GM12864 (cell line): ENCODE measurements at regions not wholly inside any gene's neighbourhood (a gene's known extent, or its start where the extent isn't known, plus 50 kb on each side); places are given as distances from the start of the nearest gene placed in this dataset.

Source experiments
- DNase-seq: peaks from one replicate; pipeline ENCODE4 v3.0.0-alpha.2; 2011; ENCODE audit warnings: low read depth
- H3K4me3 ChIP-seq: 2 replicates; pipeline ENCODE4 v1.5.1; 2011; ENCODE audit warnings: mild to moderate bottlenecking, low read depth, low read length, control low read depth
- CTCF ChIP-seq: IDR thresholded peaks from 2 replicates; pipeline ENCODE4 v1.5.1; 2011; ENCODE audit warnings: low read depth, mild to moderate bottlenecking, moderate library complexity, low read length, control low read depth, inconsistent platforms; ENCODE audit errors: missing control alignments

GRCh38 chr11:70687716-70688115 lies 289.4 kb downstream of the CTTN start:
- TF ChIP-seq CTCF: no peak
- no peak for DNase-seq
- H3K4me3 ChIP-seq: no peak overlapping the region

GRCh38 chr11:70688142-70688541 lies 289.8 kb downstream of the CTTN start:
- no peak for DNase-seq
- no peak for TF ChIP-seq CTCF
- no peak overlapping the region for H3K4me3 ChIP-seq

DNA sequence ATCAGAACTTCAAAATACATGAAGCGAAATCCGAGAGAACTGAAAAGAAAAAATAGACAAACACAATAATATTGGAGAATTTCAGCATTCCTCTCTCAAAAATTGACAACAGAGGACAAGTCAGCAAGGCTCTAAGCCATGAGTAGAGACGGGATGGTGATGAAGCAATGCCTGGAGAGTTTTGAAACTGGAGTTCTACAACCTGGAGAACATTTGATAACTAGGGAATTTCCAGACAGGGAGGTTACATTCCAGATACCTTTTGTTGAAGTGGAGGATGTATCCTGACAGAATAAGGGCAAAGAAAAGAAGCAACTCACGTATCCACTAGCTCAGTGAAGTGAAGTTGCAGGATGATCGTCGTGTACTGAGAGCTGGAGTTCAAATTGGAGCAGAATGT lies 291.4 kb downstream of the CTTN start:
- no peak for TF ChIP-seq CTCF
- no peak for DNase-seq
- H3K4me3 ChIP-seq: no peak overlapping the region

DNA sequence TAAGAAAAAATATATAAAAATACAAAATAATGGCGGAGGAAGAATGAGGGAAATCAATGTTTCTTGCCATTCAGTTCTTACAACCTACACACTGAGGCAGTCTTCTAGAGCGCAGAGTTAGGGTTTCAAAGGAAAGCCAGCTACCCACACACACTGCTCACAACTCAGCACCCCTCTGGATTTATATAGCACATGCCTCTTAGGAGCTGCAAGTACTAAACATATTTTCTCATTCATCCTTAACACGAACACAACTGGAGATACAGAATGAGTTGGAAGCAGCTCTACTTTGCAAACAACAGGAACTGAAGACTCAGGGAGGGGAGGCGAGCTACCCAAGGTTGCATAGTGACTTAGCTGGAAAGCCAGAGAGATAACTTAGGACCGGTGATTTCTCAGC lies 293.8 kb downstream of the CTTN start:
- no peak overlapping the region for H3K4me3 ChIP-seq
- TF ChIP-seq CTCF: no peak

GRCh38 chr11:70694371-70694770 lies 296.0 kb downstream of the CTTN start:
- no peak overlapping the region for H3K4me3 ChIP-seq
- no peak for DNase-seq
- no peak for TF ChIP-seq CTCF

More for the DNA sequence above, 293.8 kb downstream of the CTTN start:
- DNase-seq: no peak

- no peak for TF ChIP-seq CTCF
Observed at GRCh38 chr11:70695086-70695960, 297.0 kb downstream of the CTTN start.

DNA sequence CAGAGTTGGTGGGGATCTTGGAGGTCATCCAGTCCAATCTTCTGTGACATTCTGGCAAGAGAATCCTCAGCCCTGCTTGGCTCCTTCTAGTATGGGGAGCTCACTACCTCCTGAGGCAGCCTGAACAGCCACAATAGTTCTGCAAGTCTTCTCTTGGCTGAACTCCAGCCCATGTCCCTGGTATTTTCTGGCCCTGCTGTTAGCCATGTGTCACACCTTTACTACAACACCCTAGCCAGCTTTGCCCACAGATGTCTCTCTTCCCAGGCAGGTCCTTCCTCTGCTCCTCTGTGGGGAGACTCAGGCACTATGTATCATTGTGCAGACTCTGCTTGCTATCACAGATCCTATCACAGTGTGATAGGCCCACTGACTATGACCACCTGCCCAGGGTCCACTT lies 297.7 kb downstream of the CTTN start:
- no peak overlapping the region for H3K4me3 ChIP-seq
- no peak for DNase-seq
- TF ChIP-seq CTCF: no peak

More at GRCh38 chr11:70695086-70695960, 297.0 kb downstream of the CTTN start:
- DNase-seq: no peak
- no peak overlapping the region for H3K4me3 ChIP-seq
